ENCODE measurements at regions not wholly inside any gene's neighbourhood (a gene's known extent, or its start where the extent isn't known, plus 50 kb on each side); places are given as distances from the start of the nearest gene placed in this dataset.

- Histone ChIP-seq H3K4me3 (ENCODE audit: low read depth in 2 of 2, low read length in 2 of 2) (no peak overlapping the region), H3K27ac (ENCODE audit: low read length) (no peak overlapping the region), H3K9me3 (ENCODE audit: control insufficient read depth, insufficient read depth, low read depth, low read length) (no peaks in the 10 kb centered on the region), H3K4me1 (ENCODE audit: control insufficient read depth, insufficient read depth, low read length) (no peaks in the 10 kb centered on the region), H3K27me3 (ENCODE audit: control insufficient read depth, insufficient read depth, low read length) (peaks cover 9% of the 10 kb centered on the region; the same call in 1 of the 2 replicates), H3K36me3 (ENCODE audit: control insufficient read depth, insufficient read depth, low read length) (no peaks in the 10 kb centered on the region)
- BruUV-seq (replicated peaks): no TSS peak
- no peak for DNase-seq (ENCODE audit: low read depth, low spot score)
- ChIA-PET CTCF (no interaction called here), POLR2A (no interaction called here)
- in situ Hi-C loops (cut with HindIII; ENCODE audit: low pct_unique_long_range_greater_than_20kb, low sequenced_read_pairs): no loop called here
- peak; percentile 43; the same call in 1 of the 2 replicates for ATAC-seq
- no peak for TF ChIP-seq POLR2AphosphoS5 (IDR thresholded peaks at IDR 0.05; ENCODE audit: low read depth, low read length)
- no peak for TF ChIP-seq SIN3A (IDR thresholded peaks at IDR 0.05; ENCODE audit: borderline replicate concordance, insufficient read depth, low read depth, low read length)
- TF ChIP-seq TCF7L2 (IDR thresholded peaks at IDR 0.05; ENCODE audit: low read depth, low read length): no peak
- no peak for TF ChIP-seq REST (IDR thresholded peaks at IDR 0.05; ENCODE audit: insufficient read depth in 1 of 2, low read depth in 2 of 2, low read length in 1 of 2)
- TF ChIP-seq CTCF (IDR thresholded peaks at IDR 0.05): no peak
- intact Hi-C loops (cut with micrococcal nuclease; ENCODE audit: unreplicated experiment): no loop called here
These were observed 547.9 kb downstream of the BUD13 start for GRCh38 chr11:116224889-116225200.

- ATAC-seq (peak; percentile 80), DNase-seq (ENCODE audit: low read depth, low spot score) (peak; percentile 17)
- H3K4me1 ChIP-seq (ENCODE audit: control insufficient read depth, insufficient read depth, low read length): no peaks in the 10 kb centered on the region
- H3K4me3 ChIP-seq (ENCODE audit: low read depth in 2 of 2, low read length in 2 of 2): no peak overlapping the region
- H3K27ac ChIP-seq (ENCODE audit: low read length): no peak overlapping the region
- BruUV-seq (replicated peaks): no TSS peak
- in situ Hi-C loops (cut with HindIII; ENCODE audit: low pct_unique_long_range_greater_than_20kb, low sequenced_read_pairs) (no loop called here), intact Hi-C loops (cut with micrococcal nuclease; ENCODE audit: unreplicated experiment) (no loop called here)
- peaks cover 6% of the 10 kb centered on the region; the same call in 1 of the 2 replicates for H3K27me3 ChIP-seq (ENCODE audit: control insufficient read depth, insufficient read depth, low read length)
- ChIA-PET CTCF (no interaction called here), POLR2A (no interaction called here)
- H3K36me3 ChIP-seq (ENCODE audit: control insufficient read depth, insufficient read depth, low read length): no peaks in the 10 kb centered on the region
- no peaks in the 10 kb centered on the region for H3K9me3 ChIP-seq (ENCODE audit: control insufficient read depth, insufficient read depth, low read depth, low read length)
- TF ChIP-seq CTCF (IDR thresholded peaks at IDR 0.05) (peak; percentile 96), TCF7L2 (IDR thresholded peaks at IDR 0.05; ENCODE audit: low read depth, low read length) (no peak), SIN3A (IDR thresholded peaks at IDR 0.05; ENCODE audit: borderline replicate concordance, insufficient read depth, low read depth, low read length) (no peak), POLR2AphosphoS5 (IDR thresholded peaks at IDR 0.05; ENCODE audit: low read depth, low read length) (no peak), REST (IDR thresholded peaks at IDR 0.05; ENCODE audit: insufficient read depth in 1 of 2, low read depth in 2 of 2, low read length in 1 of 2) (no peak)
These were observed 548.5 kb downstream of the BUD13 start for GRCh38 chr11:116224154-116224888.
